ENCODE measurements at regions not wholly inside any gene's neighbourhood (a gene's known extent, or its start where the extent isn't known, plus 50 kb on each side); places are given as distances from the start of the nearest gene placed in this dataset.

DNA sequence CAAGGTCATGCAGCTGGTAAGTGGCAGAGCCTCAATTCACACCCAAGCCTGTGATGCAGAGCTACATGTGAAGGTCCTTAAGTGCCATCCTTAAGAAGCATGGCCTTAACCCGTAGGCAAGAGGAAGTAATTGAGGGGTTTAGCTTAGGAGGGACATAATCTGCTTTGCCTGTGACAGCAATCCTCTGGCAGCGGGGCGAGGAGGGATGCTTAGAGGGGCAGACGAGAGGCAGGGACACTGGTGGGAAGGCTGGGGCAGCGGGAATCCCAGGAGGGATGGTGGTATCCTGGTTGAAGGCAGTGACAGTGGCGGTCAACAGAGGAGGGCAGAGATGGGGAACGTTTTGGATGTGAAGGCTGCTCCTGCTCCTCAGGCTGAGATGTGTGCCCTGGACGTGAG, 88.1 kb downstream of the EFNB1 start:
- TF ChIP-seq, protein P1, sequence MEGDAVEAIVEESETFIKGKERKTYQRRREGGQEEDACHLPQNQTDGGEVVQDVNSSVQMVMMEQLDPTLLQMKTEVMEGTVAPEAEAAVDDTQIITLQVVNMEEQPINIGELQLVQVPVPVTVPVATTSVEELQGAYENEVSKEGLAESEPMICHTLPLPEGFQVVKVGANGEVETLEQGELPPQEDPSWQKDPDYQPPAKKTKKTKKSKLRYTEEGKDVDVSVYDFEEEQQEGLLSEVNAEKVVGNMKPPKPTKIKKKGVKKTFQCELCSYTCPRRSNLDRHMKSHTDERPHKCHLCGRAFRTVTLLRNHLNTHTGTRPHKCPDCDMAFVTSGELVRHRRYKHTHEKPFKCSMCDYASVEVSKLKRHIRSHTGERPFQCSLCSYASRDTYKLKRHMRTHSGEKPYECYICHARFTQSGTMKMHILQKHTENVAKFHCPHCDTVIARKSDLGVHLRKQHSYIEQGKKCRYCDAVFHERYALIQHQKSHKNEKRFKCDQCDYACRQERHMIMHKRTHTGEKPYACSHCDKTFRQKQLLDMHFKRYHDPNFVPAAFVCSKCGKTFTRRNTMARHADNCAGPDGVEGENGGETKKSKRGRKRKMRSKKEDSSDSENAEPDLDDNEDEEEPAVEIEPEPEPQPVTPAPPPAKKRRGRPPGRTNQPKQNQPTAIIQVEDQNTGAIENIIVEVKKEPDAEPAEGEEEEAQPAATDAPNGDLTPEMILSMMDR (IDR thresholded peaks at IDR 0.05), result no peak
- TF ChIP-seq, protein P2, sequence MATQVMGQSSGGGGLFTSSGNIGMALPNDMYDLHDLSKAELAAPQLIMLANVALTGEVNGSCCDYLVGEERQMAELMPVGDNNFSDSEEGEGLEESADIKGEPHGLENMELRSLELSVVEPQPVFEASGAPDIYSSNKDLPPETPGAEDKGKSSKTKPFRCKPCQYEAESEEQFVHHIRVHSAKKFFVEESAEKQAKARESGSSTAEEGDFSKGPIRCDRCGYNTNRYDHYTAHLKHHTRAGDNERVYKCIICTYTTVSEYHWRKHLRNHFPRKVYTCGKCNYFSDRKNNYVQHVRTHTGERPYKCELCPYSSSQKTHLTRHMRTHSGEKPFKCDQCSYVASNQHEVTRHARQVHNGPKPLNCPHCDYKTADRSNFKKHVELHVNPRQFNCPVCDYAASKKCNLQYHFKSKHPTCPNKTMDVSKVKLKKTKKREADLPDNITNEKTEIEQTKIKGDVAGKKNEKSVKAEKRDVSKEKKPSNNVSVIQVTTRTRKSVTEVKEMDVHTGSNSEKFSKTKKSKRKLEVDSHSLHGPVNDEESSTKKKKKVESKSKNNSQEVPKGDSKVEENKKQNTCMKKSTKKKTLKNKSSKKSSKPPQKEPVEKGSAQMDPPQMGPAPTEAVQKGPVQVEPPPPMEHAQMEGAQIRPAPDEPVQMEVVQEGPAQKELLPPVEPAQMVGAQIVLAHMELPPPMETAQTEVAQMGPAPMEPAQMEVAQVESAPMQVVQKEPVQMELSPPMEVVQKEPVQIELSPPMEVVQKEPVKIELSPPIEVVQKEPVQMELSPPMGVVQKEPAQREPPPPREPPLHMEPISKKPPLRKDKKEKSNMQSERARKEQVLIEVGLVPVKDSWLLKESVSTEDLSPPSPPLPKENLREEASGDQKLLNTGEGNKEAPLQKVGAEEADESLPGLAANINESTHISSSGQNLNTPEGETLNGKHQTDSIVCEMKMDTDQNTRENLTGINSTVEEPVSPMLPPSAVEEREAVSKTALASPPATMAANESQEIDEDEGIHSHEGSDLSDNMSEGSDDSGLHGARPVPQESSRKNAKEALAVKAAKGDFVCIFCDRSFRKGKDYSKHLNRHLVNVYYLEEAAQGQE (IDR thresholded peaks at IDR 0.05; ENCODE audit: insufficient read depth in 1 of 2, low read depth in 2 of 2, low read length in 1 of 2), result no peak
